ENCODE measurements at regions not wholly inside any gene's neighbourhood (a gene's known extent, or its start where the extent isn't known, plus 50 kb on each side); places are given as distances from the start of the nearest gene placed in this dataset.

GRCh38 chr2:144570566-144570965, 50.6 kb upstream of the ZEB2 start:
- TF ChIP-seq CTCF (conservative IDR thresholded peaks at IDR 0.05 in 1 of 2, IDR thresholded peaks at IDR 0.05 in 1 of 2; ENCODE audit: low read depth in 1 of 2, low read length in 2 of 2) (no peak), EZH2 (IDR thresholded peaks at IDR 0.05; ENCODE audit: low read length, missing control alignments) (no peak)

Measured in fibroblast of lung (primary cell).